HEK293 (cell line): ENCODE measurements at regions not wholly inside any gene's neighbourhood (a gene's known extent, or its start where the extent isn't known, plus 50 kb on each side); places are given as distances from the start of the nearest gene placed in this dataset.

Experiments used
- BCL11A ChIP-seq: fragments of 450-650 bp; formaldehyde crosslinking; IDR thresholded peaks from 2 replicates; pipeline ENCODE4 v1.5.1; 2016; ENCODE audit warnings: low read depth, missing biosample characterization, missing genetic modification characterization
- CTCF ChIP-seq: fragments of 450-650 bp; formaldehyde crosslinking; IDR thresholded peaks from 2 replicates; pipeline ENCODE4 v1.5.1; 2016; ENCODE audit warnings: missing biosample characterization, missing genetic modification characterization
- PBX3 ChIP-seq: sonication (generic); formaldehyde crosslinking; IDR thresholded peaks from 2 replicates; pipeline ENCODE4 v1.8.1; 2022; ENCODE audit warnings: mild to moderate bottlenecking, moderate library complexity, missing genetic modification reagents
- RBAK ChIP-seq: fragments of 450-650 bp; formaldehyde crosslinking; IDR thresholded peaks from 2 replicates; pipeline ENCODE4 v1.5.1; 2016; ENCODE audit warnings: missing biosample characterization, missing genetic modification characterization
- REST ChIP-seq: fragments of 450-650 bp; formaldehyde crosslinking; IDR thresholded peaks from 2 replicates; pipeline ENCODE4 v1.5.1; 2016; ENCODE audit warnings: missing biosample characterization, missing genetic modification characterization
- SP2 ChIP-seq: fragments of 450-650 bp; formaldehyde crosslinking; IDR thresholded peaks from 2 replicates; pipeline ENCODE4 v1.5.1; 2016; ENCODE audit warnings: missing biosample characterization, missing genetic modification characterization
- TCF7L2 ChIP-seq: IDR thresholded peaks from 2 replicates; pipeline ENCODE4 v1.6.1; 2011; ENCODE audit warnings: low read depth, mild to moderate bottlenecking, inconsistent platforms, low read length, moderate library complexity, borderline replicate concordance
- ZBTB11 ChIP-seq: fragments of 450-650 bp; formaldehyde crosslinking; conservative IDR thresholded peaks from 2 replicates; pipeline ENCODE4 v1.5.1; 2016; ENCODE audit warnings: low read depth, missing biosample characterization, missing genetic modification characterization
- ZBTB17 ChIP-seq: fragments of 450-650 bp; formaldehyde crosslinking; IDR thresholded peaks from 2 replicates; pipeline ENCODE4 v1.5.1; 2016; ENCODE audit warnings: missing biosample characterization, missing genetic modification characterization
- ZBTB21 ChIP-seq: fragments of 450-650 bp; formaldehyde crosslinking; IDR thresholded peaks from 2 replicates; pipeline ENCODE4 v1.5.1; 2017; ENCODE audit warnings: missing biosample characterization, missing genetic modification characterization
- ZFP37 ChIP-seq: fragments of 450-650 bp; formaldehyde crosslinking; IDR thresholded peaks from 2 replicates; pipeline ENCODE4 v1.5.1; 2016; ENCODE audit warnings: missing biosample characterization, missing genetic modification characterization
- ZNF274 ChIP-seq, 2 experiments: fragments of 200-500 bp in 1 of 2; fragments of 450-650 bp in 1 of 2; sonication (Bioruptor generic) in 1 of 2; formaldehyde crosslinking in 1 of 2; IDR thresholded peaks; 2 replicates each; pipeline versions ENCODE4 v1.5.1 to v1.6.1; 2014 to 2016; ENCODE audit warnings: borderline replicate concordance in 1 of 2, inconsistent platforms in 1 of 2, low read length in 1 of 2, missing biosample characterization in 1 of 2, missing genetic modification characterization in 1 of 2
- ZNF335 ChIP-seq: fragments of 450-650 bp; formaldehyde crosslinking; conservative IDR thresholded peaks from 2 replicates; pipeline ENCODE4 v1.5.1; 2016; ENCODE audit warnings: missing biosample characterization, missing genetic modification characterization
- ZNF580 ChIP-seq: fragments of 450-650 bp; formaldehyde crosslinking; IDR thresholded peaks from 2 replicates; pipeline ENCODE4 v1.5.1; 2016; ENCODE audit warnings: missing biosample characterization, missing genetic modification characterization

- TF ChIP-seq ZBTB11 (tag by site-specific recombination), result no peak
- no peak for TF ChIP-seq CTCF (tag by site-specific recombination)
- TF ChIP-seq ZBTB21, result no peak
- TF ChIP-seq REST (tag by site-specific recombination), result no peak
- TF ChIP-seq PBX3, result no peak
- no peak for TF ChIP-seq SP2 (tag by site-specific recombination)
- TF ChIP-seq BCL11A (tag by site-specific recombination), result no peak
- no peak for TF ChIP-seq TCF7L2
- no peak for TF ChIP-seq ZBTB17 (tag by site-specific recombination)
- TF ChIP-seq ZNF335 (tag by site-specific recombination), result no peak
- TF ChIP-seq ZFP37 (tag by site-specific recombination), result no peak
- TF ChIP-seq ZNF274 (IDR thresholded peaks at IDR 0.05; ENCODE audit: low read length), result no peak
- no peak for TF ChIP-seq ZNF274 (tag by site-specific recombination; IDR thresholded peaks at IDR 0.05; ENCODE audit: borderline replicate concordance)
- no peak for TF ChIP-seq ZNF580 (tag by site-specific recombination)
- TF ChIP-seq RBAK (tag by site-specific recombination), result no peak
Observed at GRCh38 chr4:35695003-35695402, 549.3 kb downstream of the ARAP2 start.
